OCI-LY1 (cell line): ENCODE measurements at regions not wholly inside any gene's neighbourhood (a gene's known extent, or its start where the extent isn't known, plus 50 kb on each side); places are given as distances from the start of the nearest gene placed in this dataset.

Experiments used
- EZH2 ChIP-seq: fragments of 200-600 bp; sonication (generic), shearing (Covaris generic); IDR thresholded peaks from 2 replicates; pipeline ENCODE4 v1.8.0; 2017; ENCODE audit warnings: borderline replicate concordance, mixed run types, mild to moderate bottlenecking, antibody characterized with exemption, low read length, moderate library complexity, mixed read lengths
- TF ChIP-seq, protein P1 (sequence below): fragments of 200-600 bp; sonication (generic), shearing (Covaris generic); IDR thresholded peaks from 2 replicates; pipeline ENCODE4 v1.5.1; 2017; ENCODE audit warnings: mild to moderate bottlenecking, antibody characterized with exemption, low read length, moderate library complexity, mixed read lengths

DNA sequence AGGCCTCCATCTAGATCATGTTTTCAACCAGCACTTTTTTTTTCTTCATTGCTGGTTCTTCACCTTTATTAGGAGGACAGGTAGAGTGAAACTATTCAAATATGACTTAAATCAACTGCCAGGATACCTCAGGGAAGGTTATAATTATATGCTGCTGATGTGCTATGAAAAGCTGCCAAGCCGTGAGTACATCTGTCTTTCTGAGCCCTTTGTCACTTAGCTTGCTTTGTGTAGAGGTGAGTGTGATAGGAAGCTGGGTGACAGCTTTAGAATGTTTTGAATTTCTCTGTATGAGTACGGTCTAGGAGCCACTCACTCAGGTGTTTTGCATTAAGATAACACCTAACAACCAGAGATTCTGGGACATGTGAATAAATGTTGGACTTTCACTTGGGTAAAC, 365.2 kb downstream of the OTUD1 start:
- no peak for TF ChIP-seq EZH2
- TF ChIP-seq, protein P1, sequence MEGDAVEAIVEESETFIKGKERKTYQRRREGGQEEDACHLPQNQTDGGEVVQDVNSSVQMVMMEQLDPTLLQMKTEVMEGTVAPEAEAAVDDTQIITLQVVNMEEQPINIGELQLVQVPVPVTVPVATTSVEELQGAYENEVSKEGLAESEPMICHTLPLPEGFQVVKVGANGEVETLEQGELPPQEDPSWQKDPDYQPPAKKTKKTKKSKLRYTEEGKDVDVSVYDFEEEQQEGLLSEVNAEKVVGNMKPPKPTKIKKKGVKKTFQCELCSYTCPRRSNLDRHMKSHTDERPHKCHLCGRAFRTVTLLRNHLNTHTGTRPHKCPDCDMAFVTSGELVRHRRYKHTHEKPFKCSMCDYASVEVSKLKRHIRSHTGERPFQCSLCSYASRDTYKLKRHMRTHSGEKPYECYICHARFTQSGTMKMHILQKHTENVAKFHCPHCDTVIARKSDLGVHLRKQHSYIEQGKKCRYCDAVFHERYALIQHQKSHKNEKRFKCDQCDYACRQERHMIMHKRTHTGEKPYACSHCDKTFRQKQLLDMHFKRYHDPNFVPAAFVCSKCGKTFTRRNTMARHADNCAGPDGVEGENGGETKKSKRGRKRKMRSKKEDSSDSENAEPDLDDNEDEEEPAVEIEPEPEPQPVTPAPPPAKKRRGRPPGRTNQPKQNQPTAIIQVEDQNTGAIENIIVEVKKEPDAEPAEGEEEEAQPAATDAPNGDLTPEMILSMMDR, result no peak
